Fibroblast of mammary gland (primary cell): ENCODE measurements at regions not wholly inside any gene's neighbourhood (a gene's known extent, or its start where the extent isn't known, plus 50 kb on each side); places are given as distances from the start of the nearest gene placed in this dataset.

Experiments used
- DNase-seq: peaks from one replicate; pipeline ENCODE4 v3.0.0-alpha.2; 2010; ENCODE audit warnings: low read depth
- H3K4me3 ChIP-seq: 2 replicates; pipeline ENCODE4 v1.5.1; 2011; ENCODE audit warnings: low read depth, mild to moderate bottlenecking, low read length, moderate library complexity; ENCODE audit not compliant: control insufficient read depth
- TF ChIP-seq, protein P1 (sequence below): conservative IDR thresholded peaks from 2 replicates; pipeline ENCODE4 v1.5.1; 2011; ENCODE audit warnings: low read depth, low read length, inconsistent platforms; ENCODE audit not compliant: control insufficient read depth, insufficient read depth

DNA sequence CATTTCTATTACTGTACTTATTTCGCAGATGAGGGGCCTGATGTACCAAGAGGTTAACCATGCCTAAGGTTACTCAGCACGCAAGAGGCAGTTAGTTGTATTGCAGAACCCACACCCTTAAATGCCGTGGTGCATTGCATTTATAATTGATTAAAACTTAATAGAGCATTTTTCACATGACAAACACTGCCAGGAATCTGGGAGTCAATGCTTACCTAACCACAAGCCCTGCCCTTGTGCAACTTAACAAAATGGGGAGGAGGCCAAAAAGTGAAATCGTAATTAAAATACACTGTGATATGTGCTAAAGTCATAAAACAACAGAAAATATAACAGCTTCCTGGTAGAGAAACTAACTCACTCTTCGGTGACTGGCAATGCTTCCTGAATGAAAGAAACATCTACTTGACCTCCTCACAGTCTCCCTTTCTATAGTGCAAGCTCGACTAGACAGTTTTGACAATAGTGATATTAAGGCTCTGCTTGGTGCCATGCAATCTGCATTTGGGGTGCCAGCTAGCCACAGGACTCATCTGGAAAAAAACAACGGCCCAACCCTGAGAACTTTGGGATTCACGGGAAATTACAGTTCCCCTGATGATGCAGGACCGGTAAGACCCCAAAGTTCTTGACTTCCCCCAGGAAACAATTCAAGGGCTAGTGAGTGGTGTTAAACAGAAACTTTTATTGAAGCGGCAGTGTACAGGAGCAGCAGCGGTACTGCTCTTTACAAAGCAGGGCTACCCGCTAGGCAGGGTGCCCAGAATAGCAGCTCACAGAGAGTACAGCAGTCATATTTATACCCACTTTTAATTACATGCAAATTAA is 612.4 kb downstream of the TNS3 start:
- TF ChIP-seq, protein P1, sequence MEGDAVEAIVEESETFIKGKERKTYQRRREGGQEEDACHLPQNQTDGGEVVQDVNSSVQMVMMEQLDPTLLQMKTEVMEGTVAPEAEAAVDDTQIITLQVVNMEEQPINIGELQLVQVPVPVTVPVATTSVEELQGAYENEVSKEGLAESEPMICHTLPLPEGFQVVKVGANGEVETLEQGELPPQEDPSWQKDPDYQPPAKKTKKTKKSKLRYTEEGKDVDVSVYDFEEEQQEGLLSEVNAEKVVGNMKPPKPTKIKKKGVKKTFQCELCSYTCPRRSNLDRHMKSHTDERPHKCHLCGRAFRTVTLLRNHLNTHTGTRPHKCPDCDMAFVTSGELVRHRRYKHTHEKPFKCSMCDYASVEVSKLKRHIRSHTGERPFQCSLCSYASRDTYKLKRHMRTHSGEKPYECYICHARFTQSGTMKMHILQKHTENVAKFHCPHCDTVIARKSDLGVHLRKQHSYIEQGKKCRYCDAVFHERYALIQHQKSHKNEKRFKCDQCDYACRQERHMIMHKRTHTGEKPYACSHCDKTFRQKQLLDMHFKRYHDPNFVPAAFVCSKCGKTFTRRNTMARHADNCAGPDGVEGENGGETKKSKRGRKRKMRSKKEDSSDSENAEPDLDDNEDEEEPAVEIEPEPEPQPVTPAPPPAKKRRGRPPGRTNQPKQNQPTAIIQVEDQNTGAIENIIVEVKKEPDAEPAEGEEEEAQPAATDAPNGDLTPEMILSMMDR, result no peak
- no peak overlapping the region for H3K4me3 ChIP-seq
- peak; percentile 32 for DNase-seq

DNA sequence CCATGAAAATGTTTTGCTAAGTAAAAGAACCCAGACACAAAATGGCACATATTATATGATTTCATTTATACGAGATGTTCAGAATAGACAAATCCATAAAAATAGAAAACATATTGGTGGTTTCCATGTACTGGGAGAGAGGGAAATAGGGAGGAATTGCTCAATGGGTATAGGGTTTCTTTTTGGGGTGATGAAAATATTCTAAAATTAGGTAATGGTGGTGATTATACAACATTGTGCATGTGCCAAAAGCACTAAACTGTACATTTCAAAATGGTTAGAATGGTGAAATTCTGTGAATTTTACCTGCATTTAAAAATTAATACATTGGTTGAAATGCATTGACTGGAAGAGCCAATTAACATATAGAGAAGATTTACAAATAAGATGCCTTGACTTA is 613.9 kb downstream of the TNS3 start:
- TF ChIP-seq, protein P1, result no peak
- DNase-seq, result no peak
- H3K4me3 ChIP-seq, result no peak overlapping the region

DNA sequence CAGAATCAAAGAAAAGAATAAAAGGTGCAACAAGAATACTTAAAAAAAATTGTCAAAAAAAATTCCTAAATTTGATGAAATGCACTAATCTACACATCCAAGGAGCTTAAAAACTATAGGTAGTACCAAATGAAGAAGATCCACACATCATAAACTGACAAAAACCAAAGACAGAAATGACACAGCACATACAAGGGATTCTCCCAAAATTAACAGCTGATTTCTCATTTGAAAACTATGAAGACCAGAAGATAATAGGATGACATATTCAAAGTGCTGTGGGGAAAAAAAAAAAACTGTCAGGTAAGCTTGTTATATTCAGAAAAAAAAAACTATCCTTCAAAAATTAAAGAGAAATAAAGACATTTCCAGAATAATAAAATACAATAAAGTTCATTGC is 618.2 kb downstream of the TNS3 start:
- TF ChIP-seq, protein P1, result no peak

DNA sequence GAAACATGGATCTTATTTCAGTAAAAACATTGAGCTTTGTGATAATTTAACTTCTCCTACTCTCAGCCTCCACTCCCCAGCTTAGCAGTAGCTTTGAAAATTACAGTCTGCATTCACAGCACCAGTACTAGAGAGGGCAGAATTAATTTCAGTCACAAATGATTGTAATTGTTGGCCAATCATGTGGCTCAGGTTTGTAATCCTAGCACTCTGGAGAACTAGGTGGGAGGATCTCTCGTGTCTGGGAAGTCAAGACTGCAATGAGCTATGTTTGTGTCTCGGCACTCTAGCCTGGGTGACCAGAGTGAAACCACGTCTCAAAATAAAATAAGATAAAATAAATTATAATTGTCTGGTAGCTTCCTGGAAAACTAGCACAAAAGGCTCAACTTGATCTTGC is 620.9 kb downstream of the TNS3 start:
- TF ChIP-seq, protein P1, result no peak
- H3K4me3 ChIP-seq, result no peak overlapping the region
- no peak for DNase-seq

More for the DNA sequence above, 618.2 kb downstream of the TNS3 start:
- no peak overlapping the region for H3K4me3 ChIP-seq
- DNase-seq, result no peak

DNA sequence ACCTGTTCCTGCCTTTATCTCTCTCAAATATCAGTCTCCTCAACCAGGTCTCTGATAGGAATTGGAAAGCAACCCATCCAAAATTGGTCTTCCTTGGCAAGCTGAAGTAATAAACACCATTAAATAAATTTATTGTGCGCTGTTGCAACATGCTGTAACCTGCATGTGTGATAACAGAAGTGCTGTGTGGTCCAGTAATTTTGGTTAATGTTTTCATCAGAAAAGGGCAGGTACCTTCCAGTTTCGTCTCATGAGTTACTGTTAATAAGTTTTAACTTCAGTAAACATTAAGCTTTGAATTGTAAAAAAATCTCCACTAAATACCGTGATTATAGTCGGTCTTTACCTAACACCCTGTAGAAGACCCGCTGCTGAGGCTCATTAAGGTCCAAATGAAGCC is 624.7 kb downstream of the TNS3 start:
- DNase-seq, result no peak
- TF ChIP-seq, protein P1, result no peak

DNA sequence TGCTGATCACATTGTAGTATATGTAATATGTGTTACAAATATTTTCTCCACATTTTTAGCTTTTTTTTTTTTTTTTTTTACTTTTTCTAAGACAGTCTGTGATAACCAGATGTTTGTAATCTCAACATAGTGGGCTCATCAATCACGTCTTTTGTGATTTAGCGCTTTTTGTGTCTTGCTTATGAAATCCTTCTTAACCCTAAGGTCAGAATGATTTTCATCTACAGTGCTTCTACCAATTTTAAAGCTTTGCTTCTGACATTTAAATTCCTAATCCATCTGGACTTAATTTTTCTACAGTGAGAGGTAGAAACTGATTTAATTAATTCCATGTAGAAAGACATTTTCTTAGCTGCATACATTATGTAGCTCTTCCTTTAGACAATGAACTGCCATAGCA is 626.4 kb downstream of the TNS3 start:
- no peak overlapping the region for H3K4me3 ChIP-seq
- TF ChIP-seq, protein P1, result no peak
- peak; percentile 14 for DNase-seq

More for the DNA sequence above, 624.7 kb downstream of the TNS3 start:
- no peak overlapping the region for H3K4me3 ChIP-seq
